ENCODE measurements at regions not wholly inside any gene's neighbourhood (a gene's known extent, or its start where the extent isn't known, plus 50 kb on each side); places are given as distances from the start of the nearest gene placed in this dataset.

- DNase-seq = no peak
Measured at GRCh38 chr2:176507786-176508185, 238.5 kb downstream of the MTX2 start.

GRCh38 chr2:176508374-176508773 lies 239.1 kb downstream of the MTX2 start:
- DNase-seq = no peak

GRCh38 chr2:176508984-176509740 lies 239.9 kb downstream of the MTX2 start:
- DNase-seq = no peak

- no peak for DNase-seq
Measured at GRCh38 chr2:176514276-176514675, 245.0 kb downstream of the MTX2 start.

GRCh38 chr2:176514805-176515500 lies 245.7 kb downstream of the MTX2 start:
- DNase-seq = no peak

GRCh38 chr2:176516051-176516602 lies 246.9 kb downstream of the MTX2 start:
- DNase-seq = no peak

- no peak for DNase-seq
Measured at GRCh38 chr2:176518823-176519222, 249.6 kb downstream of the MTX2 start.

- DNase-seq = no peak
Measured at GRCh38 chr2:176521878-176522670, 252.8 kb downstream of the MTX2 start.

GRCh38 chr2:176525086-176525485 lies 255.8 kb downstream of the MTX2 start:
- no peak for DNase-seq

GRCh38 chr2:176526995-176527901 lies 258.0 kb downstream of the MTX2 start:
- DNase-seq = no peak

- DNase-seq = no peak
Measured at GRCh38 chr2:176531608-176532007, 262.4 kb downstream of the MTX2 start.

- no peak for DNase-seq
Measured at GRCh38 chr2:176533505-176534193, 264.4 kb downstream of the MTX2 start.

GRCh38 chr2:176534798-176535466 lies 265.7 kb downstream of the MTX2 start:
- no peak for DNase-seq

- no peak for DNase-seq
Measured at GRCh38 chr2:176535467-176536113, 266.3 kb downstream of the MTX2 start.

GRCh38 chr2:176536439-176537133 lies 267.3 kb downstream of the MTX2 start:
- DNase-seq = no peak

- DNase-seq = no peak
Measured at GRCh38 chr2:176537932-176538331, 268.7 kb downstream of the MTX2 start.

- DNase-seq = no peak
Measured at GRCh38 chr2:176540995-176541394, 271.8 kb downstream of the MTX2 start.

- DNase-seq = no peak
Measured at GRCh38 chr2:176542476-176542875, 273.2 kb downstream of the MTX2 start.

GRCh38 chr2:176544557-176544956 lies 275.3 kb downstream of the MTX2 start:
- no peak for DNase-seq
